ENCODE measurements at regions not wholly inside any gene's neighbourhood (a gene's known extent, or its start where the extent isn't known, plus 50 kb on each side); places are given as distances from the start of the nearest gene placed in this dataset.

DNA sequence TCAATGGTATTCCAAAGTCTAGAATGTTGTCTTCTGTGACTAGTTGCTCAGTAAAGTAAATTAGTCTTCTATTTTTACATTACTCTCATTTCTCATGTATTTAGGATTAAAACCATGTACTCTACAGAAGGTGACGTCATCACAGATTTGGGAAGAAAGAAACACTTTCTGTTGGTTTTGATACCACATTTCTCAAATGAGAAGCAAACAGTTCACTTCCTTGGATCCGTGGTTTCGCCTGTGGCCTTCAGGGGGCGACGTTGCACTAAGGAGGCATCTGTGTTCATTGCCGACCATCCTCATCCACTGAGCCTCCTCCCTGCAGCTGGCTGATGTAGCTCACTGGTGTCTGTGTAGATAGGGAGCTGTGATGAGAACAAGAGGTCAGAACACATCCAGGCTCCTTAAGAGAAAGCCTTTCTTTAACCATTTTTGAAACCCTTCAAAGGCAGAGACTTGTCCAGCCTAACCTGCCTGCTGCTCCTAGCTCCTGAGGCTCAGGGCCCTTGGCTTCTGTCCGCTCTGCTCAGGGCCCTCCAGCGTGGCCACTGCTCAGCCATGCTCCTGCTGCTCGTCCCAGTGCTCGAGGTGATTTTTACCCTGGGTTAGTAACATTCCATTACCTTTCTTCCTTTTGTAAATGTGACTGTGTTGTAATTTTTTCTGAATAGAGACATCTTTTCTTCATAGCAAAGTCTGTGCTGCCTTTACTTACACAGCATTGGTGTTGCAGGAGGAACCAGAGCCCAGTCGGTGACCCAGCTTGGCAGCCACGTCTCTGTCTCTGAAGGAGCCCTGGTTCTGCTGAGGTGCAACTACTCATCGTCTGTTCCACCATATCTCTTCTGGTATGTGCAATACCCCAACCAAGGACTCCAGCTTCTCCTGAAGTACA is 220.6 kb upstream of the OR4E1 start:
- Histone ChIP-seq H3F3A (ENCODE audit: low read depth) (no peaks in the 10 kb centered on the region), H4K20me1 (ENCODE audit: insufficient read depth, low read length, poor library complexity, severe bottlenecking) (no peaks in the 10 kb centered on the region), H3K4me1 (ENCODE audit: insufficient read depth, low read length, poor library complexity, severe bottlenecking) (peaks cover 19% of the 10 kb centered on the region), H3K36me3 (ENCODE audit: insufficient read depth, low read length) (no peaks in the 10 kb centered on the region), H3K9ac (ENCODE audit: low read depth, low read length, poor library complexity, severe bottlenecking) (no peak overlapping the region), H3K27me3 (ENCODE audit: insufficient read depth, low read length, poor library complexity, severe bottlenecking) (no peaks in the 10 kb centered on the region), H3K9me3 (ENCODE audit: insufficient read depth, low read depth, low read length) (no peaks in the 10 kb centered on the region), H3K4me3 (ENCODE audit: low read length, poor library complexity, severe bottlenecking) (no peak overlapping the region), H3K4me2 (ENCODE audit: low read depth, low read length, poor library complexity, severe bottlenecking) (no peak overlapping the region), H2AFZ (ENCODE audit: low read length) (peak overlapping the region; percentile 58), H3K9me2 (replicated peaks; ENCODE audit: low read depth, low read length) (no peaks in the 10 kb centered on the region), H3K79me2 (ENCODE audit: insufficient read depth, low read length) (no peaks in the 10 kb centered on the region)
- TF ChIP-seq, protein P1, sequence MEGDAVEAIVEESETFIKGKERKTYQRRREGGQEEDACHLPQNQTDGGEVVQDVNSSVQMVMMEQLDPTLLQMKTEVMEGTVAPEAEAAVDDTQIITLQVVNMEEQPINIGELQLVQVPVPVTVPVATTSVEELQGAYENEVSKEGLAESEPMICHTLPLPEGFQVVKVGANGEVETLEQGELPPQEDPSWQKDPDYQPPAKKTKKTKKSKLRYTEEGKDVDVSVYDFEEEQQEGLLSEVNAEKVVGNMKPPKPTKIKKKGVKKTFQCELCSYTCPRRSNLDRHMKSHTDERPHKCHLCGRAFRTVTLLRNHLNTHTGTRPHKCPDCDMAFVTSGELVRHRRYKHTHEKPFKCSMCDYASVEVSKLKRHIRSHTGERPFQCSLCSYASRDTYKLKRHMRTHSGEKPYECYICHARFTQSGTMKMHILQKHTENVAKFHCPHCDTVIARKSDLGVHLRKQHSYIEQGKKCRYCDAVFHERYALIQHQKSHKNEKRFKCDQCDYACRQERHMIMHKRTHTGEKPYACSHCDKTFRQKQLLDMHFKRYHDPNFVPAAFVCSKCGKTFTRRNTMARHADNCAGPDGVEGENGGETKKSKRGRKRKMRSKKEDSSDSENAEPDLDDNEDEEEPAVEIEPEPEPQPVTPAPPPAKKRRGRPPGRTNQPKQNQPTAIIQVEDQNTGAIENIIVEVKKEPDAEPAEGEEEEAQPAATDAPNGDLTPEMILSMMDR (conservative IDR thresholded peaks at IDR 0.05; ENCODE audit: low read length): peak; percentile 81
- no peak for TF ChIP-seq EZH2phosphoT487 (IDR thresholded peaks at IDR 0.05; ENCODE audit: borderline replicate concordance)

DNA sequence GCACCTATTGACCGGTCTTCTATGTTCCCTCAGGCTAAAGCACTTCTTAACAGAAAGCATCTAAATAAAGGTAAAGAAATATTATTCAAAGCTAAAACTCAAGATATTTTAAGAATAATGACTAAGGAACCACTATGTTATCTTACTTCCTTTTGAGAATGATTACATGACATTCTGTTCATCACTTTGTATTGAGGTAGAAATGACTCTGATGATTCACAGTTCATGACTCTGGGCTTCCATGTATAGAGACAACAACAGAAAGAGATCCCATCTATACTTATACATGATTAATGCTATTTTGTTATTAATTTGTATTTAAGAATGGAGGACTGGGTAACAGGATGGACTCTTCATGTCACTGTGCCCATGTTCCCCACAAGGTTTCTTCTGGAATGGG is 218.3 kb upstream of the OR4E1 start:
- no peak overlapping the region for H3K4me3 ChIP-seq (ENCODE audit: low read length, poor library complexity, severe bottlenecking)
- H3K4me1 ChIP-seq (ENCODE audit: insufficient read depth, low read length, poor library complexity, severe bottlenecking): peaks cover 24% of the 10 kb centered on the region
- no peaks in the 10 kb centered on the region for H3F3A ChIP-seq (ENCODE audit: low read depth)
- 0 out of 2 replicates have a peak overlapping the region, but pooled peaks have one; percentile 50 for H2AFZ ChIP-seq (ENCODE audit: low read length)
- H3K36me3 ChIP-seq (ENCODE audit: insufficient read depth, low read length): no peaks in the 10 kb centered on the region
- no peaks in the 10 kb centered on the region for H3K9me3 ChIP-seq (ENCODE audit: insufficient read depth, low read depth, low read length)
- H3K4me2 ChIP-seq (ENCODE audit: low read depth, low read length, poor library complexity, severe bottlenecking): no peak overlapping the region
- H3K9me2 ChIP-seq (replicated peaks; ENCODE audit: low read depth, low read length): no peaks in the 10 kb centered on the region
- no peak overlapping the region for H3K9ac ChIP-seq (ENCODE audit: low read depth, low read length, poor library complexity, severe bottlenecking)
- H3K79me2 ChIP-seq (ENCODE audit: insufficient read depth, low read length): no peaks in the 10 kb centered on the region
- H3K27me3 ChIP-seq (ENCODE audit: insufficient read depth, low read length, poor library complexity, severe bottlenecking): no peaks in the 10 kb centered on the region
- H4K20me1 ChIP-seq (ENCODE audit: insufficient read depth, low read length, poor library complexity, severe bottlenecking): no peaks in the 10 kb centered on the region
- no peak for TF ChIP-seq EZH2phosphoT487 (IDR thresholded peaks at IDR 0.05; ENCODE audit: borderline replicate concordance)

DNA sequence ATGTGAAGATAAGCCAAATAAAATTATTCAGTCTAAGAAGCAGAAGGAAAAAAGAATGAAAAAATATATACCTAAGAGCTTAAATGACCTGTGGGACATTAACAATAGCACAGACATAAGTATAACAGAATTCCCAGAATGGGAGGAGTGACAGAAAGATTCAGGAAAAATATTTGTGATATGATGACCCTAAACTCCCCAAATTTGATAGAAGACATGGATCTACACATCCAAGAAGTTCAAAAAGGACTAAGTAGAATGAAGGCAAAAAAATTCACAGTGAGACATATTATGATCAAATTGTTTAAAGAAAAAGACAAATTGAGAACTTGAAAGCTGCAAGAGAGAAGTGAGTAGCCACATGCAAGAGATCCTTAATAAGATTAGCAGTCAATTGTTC is 211.4 kb upstream of the OR4E1 start:
- H4K20me1 ChIP-seq (ENCODE audit: insufficient read depth, low read length, poor library complexity, severe bottlenecking): no peaks in the 10 kb centered on the region
- H3K36me3 ChIP-seq (ENCODE audit: insufficient read depth, low read length): no peaks in the 10 kb centered on the region
- H3K4me3 ChIP-seq (ENCODE audit: low read length, poor library complexity, severe bottlenecking): no peak overlapping the region
- H3K4me2 ChIP-seq (ENCODE audit: low read depth, low read length, poor library complexity, severe bottlenecking): no peak overlapping the region
- H3F3A ChIP-seq (ENCODE audit: low read depth): no peaks in the 10 kb centered on the region
- H3K9me2 ChIP-seq (replicated peaks; ENCODE audit: low read depth, low read length): no peaks in the 10 kb centered on the region
- H3K9ac ChIP-seq (ENCODE audit: low read depth, low read length, poor library complexity, severe bottlenecking): no peak overlapping the region
- H3K79me2 ChIP-seq (ENCODE audit: insufficient read depth, low read length): no peaks in the 10 kb centered on the region
- TF ChIP-seq, protein P1 (conservative IDR thresholded peaks at IDR 0.05; ENCODE audit: low read length): no peak
- TF ChIP-seq EZH2phosphoT487 (IDR thresholded peaks at IDR 0.05; ENCODE audit: borderline replicate concordance): no peak
- H3K27me3 ChIP-seq (ENCODE audit: insufficient read depth, low read length, poor library complexity, severe bottlenecking): no peaks in the 10 kb centered on the region
- H2AFZ ChIP-seq (ENCODE audit: low read length): no peak overlapping the region
- no peaks in the 10 kb centered on the region for H3K9me3 ChIP-seq (ENCODE audit: insufficient read depth, low read depth, low read length)
- peaks cover 16% of the 10 kb centered on the region for H3K4me1 ChIP-seq (ENCODE audit: insufficient read depth, low read length, poor library complexity, severe bottlenecking)

Measured in Loucy (cell line).